Nephron progenitor cell (in vitro differentiated cells): ENCODE measurements at regions not wholly inside any gene's neighbourhood (a gene's known extent, or its start where the extent isn't known, plus 50 kb on each side); places are given as distances from the start of the nearest gene placed in this dataset.
A peak's percentile ranks its signal among the peaks of the same experiment; 100 is the strongest.

Source experiments
- DNase-seq: peaks from one replicate; pipeline ENCODE4 v3.0.0; 2021
- H3K27ac Mint-ChIP-seq: 2 replicates; pipeline ENCODE4 v1.8.0; 2021; ENCODE audit warnings: mild to moderate bottlenecking, moderate library complexity, mixed read lengths
- H3K27me3 Mint-ChIP-seq: 2 replicates; pipeline ENCODE4 v1.8.0; 2021; ENCODE audit warnings: mild to moderate bottlenecking, low read depth, mixed read lengths; ENCODE audit not compliant: poor library complexity
- H3K36me3 Mint-ChIP-seq: 2 replicates; pipeline ENCODE4 v1.8.0; 2021; ENCODE audit warnings: low read depth, mixed read lengths
- H3K4me1 Mint-ChIP-seq: 2 replicates; pipeline ENCODE4 v1.8.0; 2021; ENCODE audit warnings: mixed read lengths
- H3K4me3 Mint-ChIP-seq: 2 replicates; pipeline ENCODE4 v1.8.0; 2021; ENCODE audit warnings: mild to moderate bottlenecking, moderate library complexity, mixed read lengths
- H3K9me3 Mint-ChIP-seq: 2 replicates; pipeline ENCODE4 v1.8.0; 2021; ENCODE audit warnings: mild to moderate bottlenecking, moderate library complexity, mixed read lengths
- CTCF ChIP-seq: fragments of 200-600 bp; sonication (generic); IDR thresholded peaks from 2 replicates; pipeline ENCODE4 v1.5.0; 2021; ENCODE audit warnings: antibody characterized with exemption

GRCh38 chr1:4415476-4415875 lies 238.9 kb upstream of the AJAP1 start:
- Mint-ChIP-seq H3K9me3 (peaks cover 27% of the 10 kb centered on the region), H3K4me3 (no peak overlapping the region), H3K36me3 (no peaks in the 10 kb centered on the region), H3K27ac (peak overlapping the region; percentile 27), H3K27me3 (peaks cover 7% of the 10 kb centered on the region), H3K4me1 (peaks cover 9% of the 10 kb centered on the region)
- no peak for DNase-seq
- TF ChIP-seq CTCF, result no peak

- Mint-ChIP-seq H3K4me3 (no peak overlapping the region), H3K9me3 (peaks cover 33% of the 10 kb centered on the region), H3K4me1 (peaks cover 14% of the 10 kb centered on the region), H3K36me3 (no peaks in the 10 kb centered on the region), H3K27ac (no peak overlapping the region), H3K27me3 (peaks cover 7% of the 10 kb centered on the region)
- no peak for DNase-seq
- TF ChIP-seq CTCF, result no peak
Measured at GRCh38 chr1:4416189-4416588, 238.2 kb upstream of the AJAP1 start.

DNA sequence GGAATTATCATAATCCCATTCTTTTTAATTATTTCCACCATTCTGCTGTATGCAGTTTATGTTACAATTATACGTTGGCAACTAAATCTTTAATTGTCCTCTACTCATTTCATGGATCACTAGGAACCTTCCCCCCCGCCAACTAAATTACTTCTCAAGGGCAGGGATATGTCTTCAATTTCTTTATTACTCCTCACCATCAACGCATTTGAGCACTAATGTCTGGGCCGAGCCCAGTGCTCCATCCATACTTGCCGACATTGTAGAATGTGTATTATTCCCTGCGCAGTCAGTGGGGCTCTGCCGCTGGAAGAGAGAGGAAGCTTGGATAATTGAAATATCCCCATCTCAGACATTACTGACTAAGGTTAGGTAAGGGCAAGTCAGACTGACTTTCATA lies 236.4 kb upstream of the AJAP1 start:
- peaks cover 23% of the 10 kb centered on the region for H3K4me1 Mint-ChIP-seq
- no peaks in the 10 kb centered on the region for H3K36me3 Mint-ChIP-seq
- H3K9me3 Mint-ChIP-seq, result peaks cover 34% of the 10 kb centered on the region
- H3K27ac Mint-ChIP-seq, result no peak overlapping the region
- DNase-seq, result no peak
- H3K4me3 Mint-ChIP-seq, result no peak overlapping the region
- peaks cover 5% of the 10 kb centered on the region for H3K27me3 Mint-ChIP-seq
- no peak for TF ChIP-seq CTCF

GRCh38 chr1:4421986-4422385 lies 232.4 kb upstream of the AJAP1 start:
- Mint-ChIP-seq H3K27me3 (peaks cover 8% of the 10 kb centered on the region), H3K27ac (peak overlapping the region; percentile 23), H3K36me3 (no peaks in the 10 kb centered on the region), H3K4me3 (no peak overlapping the region), H3K4me1 (peaks cover 19% of the 10 kb centered on the region), H3K9me3 (peaks cover 23% of the 10 kb centered on the region)
- DNase-seq, result no peak
- TF ChIP-seq CTCF, result peak; percentile 0

GRCh38 chr1:4422504-4423289 lies 231.7 kb upstream of the AJAP1 start:
- Mint-ChIP-seq H3K4me1 (peaks cover 19% of the 10 kb centered on the region), H3K4me3 (no peak overlapping the region), H3K27ac (peak overlapping the region; percentile 23), H3K27me3 (peaks cover 8% of the 10 kb centered on the region), H3K36me3 (no peaks in the 10 kb centered on the region), H3K9me3 (peaks cover 23% of the 10 kb centered on the region)
- peak; percentile 9 for TF ChIP-seq CTCF
- no peak for DNase-seq

DNA sequence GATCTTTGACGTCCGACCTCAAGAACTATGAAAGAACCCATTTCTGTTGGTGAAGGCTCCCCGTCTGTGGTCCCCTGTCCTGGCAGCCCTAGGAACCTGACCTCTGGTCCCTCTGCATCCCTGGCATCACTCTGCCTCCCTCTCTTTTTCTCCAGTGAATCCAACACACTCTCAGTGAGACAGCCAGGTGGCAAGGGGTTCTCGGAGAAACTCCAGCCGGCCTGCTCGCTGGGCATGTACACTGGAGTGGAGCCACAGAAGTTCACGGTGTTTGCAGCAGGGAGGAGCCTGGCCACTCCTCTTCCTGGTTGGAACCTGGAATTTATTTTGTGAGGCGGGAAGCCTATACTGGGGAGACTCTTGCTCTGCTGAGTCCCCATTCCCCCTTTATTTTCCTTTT lies 230.2 kb upstream of the AJAP1 start:
- H3K4me3 Mint-ChIP-seq, result no peak overlapping the region
- no peaks in the 10 kb centered on the region for H3K36me3 Mint-ChIP-seq
- peaks cover 18% of the 10 kb centered on the region for H3K9me3 Mint-ChIP-seq
- peaks cover 8% of the 10 kb centered on the region for H3K27me3 Mint-ChIP-seq
- peaks cover 19% of the 10 kb centered on the region for H3K4me1 Mint-ChIP-seq
- no peak overlapping the region for H3K27ac Mint-ChIP-seq
- no peak for TF ChIP-seq CTCF
- DNase-seq, result no peak
